Naive B cell (primary cell): ENCODE measurements at regions not wholly inside any gene's neighbourhood (a gene's known extent, or its start where the extent isn't known, plus 50 kb on each side); places are given as distances from the start of the nearest gene placed in this dataset.

Experiments used
- ATAC-seq, 2 donors: fragments of 150-1000 bp; cut with Tn5 transposase; 2 replicates each; pipeline ENCODE4 v1.10.0; 2021; ENCODE audit warnings: low read depth in 2 of 2, mild to moderate bottlenecking in 2 of 2, moderate library complexity in 2 of 2
- DNase-seq: peaks from one replicate; pipeline ENCODE4 v3.0.0; 2022
- H3K27ac Mint-ChIP-seq, 6 donors: one replicate each; pipeline ENCODE4 v1.8.0; 2020 to 2022; ENCODE audit warnings: mild to moderate bottlenecking in 6 of 6, mixed read lengths in 6 of 6, moderate library complexity in 5 of 6, inconsistent platforms in 2 of 6
- H3K27me3 Mint-ChIP-seq, 3 donors: one replicate each; pipeline ENCODE4 v1.8.0; 2021 to 2022; ENCODE audit warnings: mixed read lengths in 3 of 3, mild to moderate bottlenecking in 1 of 3
- H3K36me3 Mint-ChIP-seq, 2 donors: one replicate each; pipeline ENCODE4 v1.8.0; 2020 to 2022; ENCODE audit warnings: mixed read lengths in 2 of 2, inconsistent platforms in 1 of 2, mild to moderate bottlenecking in 1 of 2
- H3K4me1 Mint-ChIP-seq, 3 donors: one replicate each; pipeline ENCODE4 v1.8.0; 2020 to 2022; ENCODE audit warnings: mixed read lengths in 3 of 3, inconsistent platforms in 1 of 3, mild to moderate bottlenecking in 1 of 3, moderate library complexity in 1 of 3
- H3K4me3 Mint-ChIP-seq, 8 donors: one replicate each; pipeline ENCODE4 v1.8.0; 2020 to 2022; ENCODE audit warnings: mild to moderate bottlenecking in 8 of 8, mixed read lengths in 8 of 8, moderate library complexity in 8 of 8, inconsistent platforms in 2 of 8
- H3K9me3 Mint-ChIP-seq, 7 donors: one replicate each; pipeline ENCODE4 v1.8.0; 2020 to 2022; ENCODE audit warnings: mixed read lengths in 7 of 7, mild to moderate bottlenecking in 5 of 7, inconsistent platforms in 2 of 7, moderate library complexity in 1 of 7

- Mint-ChIP-seq H3K9me3 (peaks cover 0 to 2% (median 0%) of the 10 kb centered on the region in 7 donors), H3K4me1 (no peaks in the 10 kb centered on the region), H3K4me3 (no peak overlapping the region), H3K36me3 (no peaks in the 10 kb centered on the region), H3K27me3 (peaks cover 6 to 19% (median 13%) of the 10 kb centered on the region in 3 donors), H3K27ac (no peak overlapping the region)
- no peak for ATAC-seq
- no peak for DNase-seq
Measured at GRCh38 chr2:19525313-19525712, 166.9 kb upstream of the OSR1 start.

GRCh38 chr2:19519045-19519444 is 160.6 kb upstream of the OSR1 start:
- H3K9me3 Mint-ChIP-seq: peaks cover 0 to 3% (median 0%) of the 10 kb centered on the region in 7 donors
- no peak overlapping the region for H3K4me3 Mint-ChIP-seq
- ATAC-seq: no peak
- H3K27ac Mint-ChIP-seq: no peak overlapping the region
- no peak for DNase-seq
- peaks cover 0 to 12% (median 3%) of the 10 kb centered on the region in 3 donors for H3K27me3 Mint-ChIP-seq
- H3K4me1 Mint-ChIP-seq: no peaks in the 10 kb centered on the region
- H3K36me3 Mint-ChIP-seq: no peaks in the 10 kb centered on the region

GRCh38 chr2:19507137-19507536 is 148.7 kb upstream of the OSR1 start:
- H3K4me1 Mint-ChIP-seq: no peaks in the 10 kb centered on the region
- H3K27me3 Mint-ChIP-seq: no peaks in the 10 kb centered on the region
- ATAC-seq (no peak), DNase-seq (no peak)
- H3K27ac Mint-ChIP-seq: no peak overlapping the region
- H3K4me3 Mint-ChIP-seq: no peak overlapping the region
- peaks cover 0 to 7% (median 0%) of the 10 kb centered on the region in 7 donors for H3K9me3 Mint-ChIP-seq
- H3K36me3 Mint-ChIP-seq: no peaks in the 10 kb centered on the region

GRCh38 chr2:19505199-19506136 is 147.0 kb upstream of the OSR1 start:
- ATAC-seq: no peak
- no peak overlapping the region for H3K27ac Mint-ChIP-seq
- H3K27me3 Mint-ChIP-seq: no peaks in the 10 kb centered on the region
- H3K9me3 Mint-ChIP-seq: peaks cover 0 to 7% (median 0%) of the 10 kb centered on the region in 7 donors
- no peaks in the 10 kb centered on the region for H3K4me1 Mint-ChIP-seq
- no peak overlapping the region for H3K4me3 Mint-ChIP-seq
- DNase-seq: no peak
- H3K36me3 Mint-ChIP-seq: no peaks in the 10 kb centered on the region

GRCh38 chr2:19504400-19505198 is 146.2 kb upstream of the OSR1 start:
- DNase-seq (no peak), ATAC-seq (no peak)
- Mint-ChIP-seq H3K36me3 (no peaks in the 10 kb centered on the region), H3K4me1 (no peaks in the 10 kb centered on the region), H3K27ac (no peak overlapping the region), H3K27me3 (no peaks in the 10 kb centered on the region), H3K9me3 (peaks cover 0 to 7% (median 0%) of the 10 kb centered on the region in 7 donors), H3K4me3 (no peak overlapping the region)

- ATAC-seq (no peak), DNase-seq (no peak)
- H3K36me3 Mint-ChIP-seq: no peaks in the 10 kb centered on the region
- no peaks in the 10 kb centered on the region for H3K27me3 Mint-ChIP-seq
- no peaks in the 10 kb centered on the region for H3K4me1 Mint-ChIP-seq
- H3K4me3 Mint-ChIP-seq: no peak overlapping the region
- H3K27ac Mint-ChIP-seq: no peak overlapping the region
- H3K9me3 Mint-ChIP-seq: peaks cover 0 to 7% (median 0%) of the 10 kb centered on the region in 7 donors
Measured at GRCh38 chr2:19503915-19504314, 145.5 kb upstream of the OSR1 start.

GRCh38 chr2:19503406-19503805 is 145.0 kb upstream of the OSR1 start:
- Mint-ChIP-seq H3K27ac (no peak overlapping the region), H3K4me3 (no peak overlapping the region), H3K4me1 (no peaks in the 10 kb centered on the region), H3K36me3 (no peaks in the 10 kb centered on the region), H3K9me3 (peaks cover 0 to 7% (median 0%) of the 10 kb centered on the region in 7 donors), H3K27me3 (no peaks in the 10 kb centered on the region)
- DNase-seq (no peak), ATAC-seq (no peak)

GRCh38 chr2:19500126-19500525 is 141.7 kb upstream of the OSR1 start:
- Mint-ChIP-seq H3K27me3 (no peaks in the 10 kb centered on the region), H3K4me1 (no peaks in the 10 kb centered on the region), H3K9me3 (peaks cover 0 to 7% (median 0%) of the 10 kb centered on the region in 7 donors), H3K36me3 (no peaks in the 10 kb centered on the region), H3K4me3 (no peak overlapping the region), H3K27ac (no peak overlapping the region)
- ATAC-seq (no peak), DNase-seq (no peak)

- ATAC-seq: no peak
- H3K27ac Mint-ChIP-seq: no peak overlapping the region
- DNase-seq: no peak
- peaks cover 0 to 7% (median 6%) of the 10 kb centered on the region in 3 donors for H3K27me3 Mint-ChIP-seq
- no peaks in the 10 kb centered on the region for H3K36me3 Mint-ChIP-seq
- no peaks in the 10 kb centered on the region for H3K4me1 Mint-ChIP-seq
- H3K4me3 Mint-ChIP-seq: no peak overlapping the region
- peaks cover 0 to 4% (median 0%) of the 10 kb centered on the region in 7 donors for H3K9me3 Mint-ChIP-seq
Measured at GRCh38 chr2:19496646-19497045, 138.2 kb upstream of the OSR1 start.

- Mint-ChIP-seq H3K27me3 (peaks cover 8 to 26% (median 11%) of the 10 kb centered on the region in 3 donors), H3K9me3 (peaks cover 0 to 4% (median 2%) of the 10 kb centered on the region in 7 donors), H3K4me1 (no peaks in the 10 kb centered on the region)
Measured at GRCh38 chr2:19494241-19494640, 135.8 kb upstream of the OSR1 start.

GRCh38 chr2:19491796-19492195 is 133.4 kb upstream of the OSR1 start:
- H3K4me1 Mint-ChIP-seq: no peaks in the 10 kb centered on the region
- H3K9me3 Mint-ChIP-seq: peaks cover 0 to 7% (median 2%) of the 10 kb centered on the region in 7 donors
- no peak overlapping the region for H3K27ac Mint-ChIP-seq
- DNase-seq (no peak), ATAC-seq (no peak)
- H3K4me3 Mint-ChIP-seq: no peak overlapping the region
- no peaks in the 10 kb centered on the region for H3K36me3 Mint-ChIP-seq
- H3K27me3 Mint-ChIP-seq: peaks cover 11 to 31% (median 16%) of the 10 kb centered on the region in 3 donors

More at GRCh38 chr2:19494241-19494640, 135.8 kb upstream of the OSR1 start:
- DNase-seq: no peak
- no peak for ATAC-seq
- Mint-ChIP-seq H3K4me3 (no peak overlapping the region), H3K36me3 (no peaks in the 10 kb centered on the region), H3K27ac (no peak overlapping the region)

- DNase-seq: no peak
- no peak for ATAC-seq
- H3K4me1 Mint-ChIP-seq: no peaks in the 10 kb centered on the region
- peaks cover 0 to 8% (median 2%) of the 10 kb centered on the region in 7 donors for H3K9me3 Mint-ChIP-seq
- H3K36me3 Mint-ChIP-seq: no peaks in the 10 kb centered on the region
- peaks cover 11 to 34% (median 19%) of the 10 kb centered on the region in 3 donors for H3K27me3 Mint-ChIP-seq
- no peak overlapping the region for H3K27ac Mint-ChIP-seq
- no peak overlapping the region for H3K4me3 Mint-ChIP-seq
Measured at GRCh38 chr2:19490846-19491435, 132.5 kb upstream of the OSR1 start.

GRCh38 chr2:19488009-19488691 is 129.7 kb upstream of the OSR1 start:
- H3K36me3 Mint-ChIP-seq: no peaks in the 10 kb centered on the region
- peaks cover 0 to 4% (median 2%) of the 10 kb centered on the region in 7 donors for H3K9me3 Mint-ChIP-seq
- DNase-seq (no peak), ATAC-seq (no peak)
- H3K4me1 Mint-ChIP-seq: no peaks in the 10 kb centered on the region
- H3K27me3 Mint-ChIP-seq: peaks cover 10 to 34% (median 19%) of the 10 kb centered on the region in 3 donors
- H3K27ac Mint-ChIP-seq: no peak overlapping the region
- H3K4me3 Mint-ChIP-seq: no peak overlapping the region
